ENCODE measurements at regions not wholly inside any gene's neighbourhood (a gene's known extent, or its start where the extent isn't known, plus 50 kb on each side); places are given as distances from the start of the nearest gene placed in this dataset.

GRCh38 chr4:14124816-14125215 lies 497.3 kb upstream of the BOD1L1 start:
- DNase-seq (ENCODE audit: low spot score): no peak
- no peaks in the 10 kb centered on the region for H3K4me1 Mint-ChIP-seq (ENCODE audit: low read depth)
- peaks cover 20% of the 10 kb centered on the region for H3K27me3 Mint-ChIP-seq (ENCODE audit: low read depth)
- H3K36me3 Mint-ChIP-seq (ENCODE audit: low read depth): no peaks in the 10 kb centered on the region
- H3K27ac Mint-ChIP-seq (ENCODE audit: unreplicated experiment): no peak overlapping the region
- no peak for TF ChIP-seq CTCF (IDR thresholded peaks at IDR 0.05)
- no peak overlapping the region for H3K4me3 Mint-ChIP-seq (ENCODE audit: unreplicated experiment)
- no peaks in the 10 kb centered on the region for H3K9me3 Mint-ChIP-seq (ENCODE audit: low read depth)

GRCh38 chr4:14125375-14126129 lies 498.0 kb upstream of the BOD1L1 start:
- Mint-ChIP-seq H3K36me3 (ENCODE audit: low read depth) (no peaks in the 10 kb centered on the region), H3K27me3 (ENCODE audit: low read depth) (peaks cover 20% of the 10 kb centered on the region), H3K9me3 (ENCODE audit: low read depth) (no peaks in the 10 kb centered on the region), H3K27ac (ENCODE audit: unreplicated experiment) (no peak overlapping the region), H3K4me1 (ENCODE audit: low read depth) (no peaks in the 10 kb centered on the region), H3K4me3 (ENCODE audit: unreplicated experiment) (no peak overlapping the region)
- no peak for TF ChIP-seq CTCF (IDR thresholded peaks at IDR 0.05)
- DNase-seq (ENCODE audit: low spot score): no peak

GRCh38 chr4:14130551-14130950 lies 503.0 kb upstream of the BOD1L1 start:
- no peak for DNase-seq (ENCODE audit: low spot score)
- Mint-ChIP-seq H3K27ac (ENCODE audit: unreplicated experiment) (no peak overlapping the region), H3K27me3 (ENCODE audit: low read depth) (peaks cover 9% of the 10 kb centered on the region), H3K4me1 (ENCODE audit: low read depth) (no peaks in the 10 kb centered on the region), H3K9me3 (ENCODE audit: low read depth) (no peaks in the 10 kb centered on the region), H3K4me3 (ENCODE audit: unreplicated experiment) (no peak overlapping the region), H3K36me3 (ENCODE audit: low read depth) (no peaks in the 10 kb centered on the region)
- peak; percentile 30 for TF ChIP-seq CTCF (IDR thresholded peaks at IDR 0.05)

DNA sequence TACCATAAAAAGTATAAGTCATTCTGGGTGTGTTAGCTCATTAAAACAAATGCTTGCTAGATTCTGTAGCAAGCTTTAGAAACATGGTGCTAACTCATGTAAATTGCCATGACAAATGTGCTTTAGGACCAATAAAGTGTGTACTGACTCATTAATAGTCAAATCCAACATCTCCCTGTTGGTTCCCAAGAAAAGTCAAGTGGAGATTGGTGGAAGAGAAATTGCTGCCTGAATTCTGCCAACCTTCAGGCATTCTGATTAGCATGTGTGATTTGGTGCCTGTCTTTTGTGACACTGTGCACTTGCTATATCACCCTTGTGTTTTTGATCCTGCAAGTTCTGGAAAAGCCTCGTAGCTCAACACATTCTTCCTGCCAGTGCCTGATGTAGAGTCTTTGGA lies 503.8 kb upstream of the BOD1L1 start:
- Mint-ChIP-seq H3K4me1 (ENCODE audit: low read depth) (no peaks in the 10 kb centered on the region), H3K4me3 (ENCODE audit: unreplicated experiment) (no peak overlapping the region), H3K27ac (ENCODE audit: unreplicated experiment) (no peak overlapping the region), H3K9me3 (ENCODE audit: low read depth) (no peaks in the 10 kb centered on the region), H3K36me3 (ENCODE audit: low read depth) (no peaks in the 10 kb centered on the region), H3K27me3 (ENCODE audit: low read depth) (peaks cover 13% of the 10 kb centered on the region)
- no peak for DNase-seq (ENCODE audit: low spot score)
- no peak for TF ChIP-seq CTCF (IDR thresholded peaks at IDR 0.05)

GRCh38 chr4:14132301-14132700 lies 504.8 kb upstream of the BOD1L1 start:
- TF ChIP-seq CTCF (IDR thresholded peaks at IDR 0.05): no peak
- Mint-ChIP-seq H3K4me1 (ENCODE audit: low read depth) (no peaks in the 10 kb centered on the region), H3K4me3 (ENCODE audit: unreplicated experiment) (no peak overlapping the region), H3K36me3 (ENCODE audit: low read depth) (no peaks in the 10 kb centered on the region), H3K27me3 (ENCODE audit: low read depth) (peaks cover 12% of the 10 kb centered on the region), H3K27ac (ENCODE audit: unreplicated experiment) (no peak overlapping the region), H3K9me3 (ENCODE audit: low read depth) (no peaks in the 10 kb centered on the region)
- no peak for DNase-seq (ENCODE audit: low spot score)

Measured in chondrocyte (in vitro differentiated cells).